Duodenal mucosa (tissue), 2 donors: ENCODE measurements at regions not wholly inside any gene's neighbourhood (a gene's known extent, or its start where the extent isn't known, plus 50 kb on each side); places are given as distances from the start of the nearest gene placed in this dataset.

ENCODE experiments used
- H3K27ac ChIP-seq: one replicate; pipeline ENCODE4 v1.7.0; 2013; ENCODE audit warnings: low read depth, low read length
- H3K27me3 ChIP-seq, 2 donors: one replicate each; pipeline ENCODE4 v1.7.0; 2013; ENCODE audit warnings: low read length in 2 of 2, control low read depth in 1 of 2; ENCODE audit not compliant: insufficient read depth in 2 of 2, control insufficient read depth in 1 of 2
- H3K36me3 ChIP-seq, 2 donors: one replicate each; pipeline ENCODE4 v1.7.0; 2013; ENCODE audit warnings: low read length in 2 of 2, control low read depth in 1 of 2; ENCODE audit not compliant: insufficient read depth in 2 of 2, control insufficient read depth in 1 of 2
- H3K4me1 ChIP-seq, 2 donors: one replicate each; pipeline ENCODE4 v1.7.0; 2013; ENCODE audit warnings: low read length in 2 of 2, control low read depth in 1 of 2; ENCODE audit not compliant: insufficient read depth in 2 of 2, control insufficient read depth in 1 of 2
- H3K4me3 ChIP-seq, 2 donors: one replicate each; pipeline ENCODE4 v1.7.0; 2013; ENCODE audit warnings: low read length in 2 of 2, low read depth in 1 of 2
- H3K9ac ChIP-seq, 2 donors: one replicate each; pipeline ENCODE4 v1.7.0; 2013; ENCODE audit warnings: low read length in 2 of 2, low read depth in 1 of 2
- H3K9me3 ChIP-seq, 2 donors: one replicate each; pipeline ENCODE4 v1.7.0; 2013; ENCODE audit warnings: low read length in 2 of 2, control low read depth in 1 of 2; ENCODE audit not compliant: control insufficient read depth in 1 of 2

GRCh38 chr16:79271583-79271982 lies 329.0 kb downstream of the MAF start:
- H3K27me3 ChIP-seq = no peaks in the 10 kb centered on the region
- H3K36me3 ChIP-seq = no peaks in the 10 kb centered on the region
- no peaks in the 10 kb centered on the region for H3K9me3 ChIP-seq
- H3K9ac ChIP-seq = no peak overlapping the region
- peaks cover 5% of the 10 kb centered on the region in 2 donors for H3K4me1 ChIP-seq
- H3K4me3 ChIP-seq = no peak overlapping the region
- no peak overlapping the region for H3K27ac ChIP-seq

- no peaks in the 10 kb centered on the region for H3K27me3 ChIP-seq
- H3K9me3 ChIP-seq = no peaks in the 10 kb centered on the region
- no peak overlapping the region for H3K27ac ChIP-seq
- H3K9ac ChIP-seq = no peak overlapping the region
- no peaks in the 10 kb centered on the region for H3K36me3 ChIP-seq
- no peak overlapping the region for H3K4me3 ChIP-seq
- peaks cover 5% of the 10 kb centered on the region in 2 donors for H3K4me1 ChIP-seq
Measured at GRCh38 chr16:79270011-79270410, 330.5 kb downstream of the MAF start.

GRCh38 chr16:79269211-79269863 lies 331.2 kb downstream of the MAF start:
- H3K36me3 ChIP-seq = no peaks in the 10 kb centered on the region
- H3K9me3 ChIP-seq = no peaks in the 10 kb centered on the region
- no peak overlapping the region for H3K9ac ChIP-seq
- no peak overlapping the region for H3K4me3 ChIP-seq
- no peak overlapping the region for H3K27ac ChIP-seq
- no peaks in the 10 kb centered on the region for H3K27me3 ChIP-seq
- H3K4me1 ChIP-seq = peaks cover 5% of the 10 kb centered on the region in 2 donors

- H3K4me1 ChIP-seq = peaks cover 5% of the 10 kb centered on the region in 2 donors
- H3K4me3 ChIP-seq = no peak overlapping the region
- H3K36me3 ChIP-seq = no peaks in the 10 kb centered on the region
- no peak overlapping the region for H3K9ac ChIP-seq
- H3K9me3 ChIP-seq = no peaks in the 10 kb centered on the region
- H3K27ac ChIP-seq = no peak overlapping the region
- H3K27me3 ChIP-seq = no peaks in the 10 kb centered on the region
Measured at GRCh38 chr16:79267781-79268180, 332.8 kb downstream of the MAF start.

GRCh38 chr16:79267146-79267545 lies 333.4 kb downstream of the MAF start:
- no peak overlapping the region for H3K27ac ChIP-seq
- H3K9me3 ChIP-seq = no peaks in the 10 kb centered on the region
- no peak overlapping the region for H3K4me3 ChIP-seq

GRCh38 chr16:79265701-79266100 lies 334.8 kb downstream of the MAF start:
- Histone ChIP-seq H3K4me1 (peaks cover 5 to 11% of the 10 kb centered on the region in 2 donors), H3K27ac (no peak overlapping the region), H3K27me3 (no peaks in the 10 kb centered on the region), H3K9me3 (no peaks in the 10 kb centered on the region), H3K36me3 (no peaks in the 10 kb centered on the region), H3K4me3 (no peak overlapping the region), H3K9ac (no peak overlapping the region)

More at GRCh38 chr16:79267146-79267545, 333.4 kb downstream of the MAF start:
- H3K9ac ChIP-seq = no peak overlapping the region
- peaks cover 5% of the 10 kb centered on the region in 2 donors for H3K4me1 ChIP-seq
- no peaks in the 10 kb centered on the region for H3K36me3 ChIP-seq
- H3K27me3 ChIP-seq = no peaks in the 10 kb centered on the region

- no peak overlapping the region for H3K27ac ChIP-seq
- no peaks in the 10 kb centered on the region for H3K36me3 ChIP-seq
- H3K9ac ChIP-seq = no peak overlapping the region
- H3K9me3 ChIP-seq = no peaks in the 10 kb centered on the region
- peaks cover 5 to 11% of the 10 kb centered on the region in 2 donors for H3K4me1 ChIP-seq
- no peaks in the 10 kb centered on the region for H3K27me3 ChIP-seq
- H3K4me3 ChIP-seq = no peak overlapping the region
Measured at GRCh38 chr16:79265196-79265595, 335.3 kb downstream of the MAF start.

- H3K9ac ChIP-seq = no peak overlapping the region
- H3K27me3 ChIP-seq = no peaks in the 10 kb centered on the region
- H3K9me3 ChIP-seq = no peaks in the 10 kb centered on the region
- no peak overlapping the region for H3K27ac ChIP-seq
- no peak overlapping the region for H3K4me3 ChIP-seq
- H3K36me3 ChIP-seq = no peaks in the 10 kb centered on the region
- H3K4me1 ChIP-seq = peaks cover 5 to 11% of the 10 kb centered on the region in 2 donors
Measured at GRCh38 chr16:79264237-79265109, 336.1 kb downstream of the MAF start.

GRCh38 chr16:79263425-79263824 lies 337.1 kb downstream of the MAF start:
- H3K9me3 ChIP-seq = no peaks in the 10 kb centered on the region
- H3K9ac ChIP-seq = no peak overlapping the region
- H3K27me3 ChIP-seq = no peaks in the 10 kb centered on the region
- peaks cover 0 to 6% of the 10 kb centered on the region in 2 donors for H3K4me1 ChIP-seq
- no peak overlapping the region for H3K27ac ChIP-seq
- H3K4me3 ChIP-seq = no peak overlapping the region
- no peaks in the 10 kb centered on the region for H3K36me3 ChIP-seq
